Endothelial cell of umbilical vein (primary cell): ENCODE measurements at regions not wholly inside any gene's neighbourhood (a gene's known extent, or its start where the extent isn't known, plus 50 kb on each side); places are given as distances from the start of the nearest gene placed in this dataset.

Experiments used
- CTCF ChIP-seq, 2 donors: IDR thresholded peaks; 1 replicate in 1 of 2; 2 replicates in 1 of 2; pipeline ENCODE4 v1.5.1; 2011; ENCODE audit warnings: low read length in 2 of 2, mild to moderate bottlenecking in 2 of 2, moderate library complexity in 2 of 2, control low read depth in 1 of 2, inconsistent platforms in 1 of 2, low read depth in 1 of 2; ENCODE audit not compliant: insufficient read depth in 1 of 2; ENCODE audit errors: extremely low read depth in 1 of 2
- EZH2 ChIP-seq: IDR thresholded peaks from 2 replicates; pipeline ENCODE4 v1.6.1; 2012; ENCODE audit warnings: borderline replicate concordance, low read depth, mild to moderate bottlenecking, moderate library complexity, low read length, inconsistent platforms; ENCODE audit not compliant: severe bottlenecking
- FOS ChIP-seq: IDR thresholded peaks from 2 replicates; pipeline ENCODE4 v1.6.1; 2011; ENCODE audit warnings: mild to moderate bottlenecking, low read length, moderate library complexity, borderline replicate concordance; ENCODE audit not compliant: insufficient read depth
- GATA2 ChIP-seq: IDR thresholded peaks from 2 replicates; pipeline ENCODE4 v1.7.0; 2011; ENCODE audit warnings: low read depth, mild to moderate bottlenecking, moderate library complexity, mixed read lengths, low read length; ENCODE audit not compliant: insufficient read length, insufficient read depth
- JUN ChIP-seq: IDR thresholded peaks from 2 replicates; pipeline ENCODE4 v1.6.1; 2011; ENCODE audit warnings: borderline replicate concordance, low read depth; ENCODE audit not compliant: insufficient read length, insufficient read depth
- MAX ChIP-seq: IDR thresholded peaks from 2 replicates; pipeline ENCODE4 v1.6.1; 2011; ENCODE audit not compliant: insufficient read depth, insufficient read length
- MYC ChIP-seq: IDR thresholded peaks from one replicate; pipeline ENCODE4 v1.6.1; 2011; ENCODE audit warnings: mild to moderate bottlenecking, low read depth, low read length
- POLR2A ChIP-seq: IDR thresholded peaks from 2 replicates; pipeline ENCODE4 v1.6.1; 2012; ENCODE audit warnings: low read depth, mild to moderate bottlenecking, control low read depth, low read length
- POLR2AphosphoS5 ChIP-seq: IDR thresholded peaks from 2 replicates; pipeline ENCODE4 v1.6.1; 2012; ENCODE audit warnings: low read depth, mild to moderate bottlenecking, control low read depth, low read length, moderate library complexity; ENCODE audit not compliant: insufficient read depth

GRCh38 chrX:25721564-25721963 is 416.6 kb upstream of the MAGEB18 start:
- peak; percentile 12 to 23 for TF ChIP-seq CTCF (IDR thresholded peaks at IDR 0.05; ENCODE audit: extremely low read depth in 1 of 2, insufficient read depth in 1 of 2, low read depth in 1 of 2, low read length in 2 of 2)
- TF ChIP-seq GATA2 = no peak
- TF ChIP-seq JUN = no peak
- TF ChIP-seq EZH2 = no peak
- TF ChIP-seq MYC = no peak
- no peak for TF ChIP-seq MAX
- no peak for TF ChIP-seq POLR2AphosphoS5
- no peak for TF ChIP-seq POLR2A
- no peak for TF ChIP-seq FOS
